ENCODE measurements at regions not wholly inside any gene's neighbourhood (a gene's known extent, or its start where the extent isn't known, plus 50 kb on each side); places are given as distances from the start of the nearest gene placed in this dataset.

GRCh38 chr1:39116860-39117728 is 87.4 kb upstream of the MACF1 start (continued):
- TF ChIP-seq BHLHE40 (IDR thresholded peaks at IDR 0.05; ENCODE audit: low read length) (no peak), IRF2 (CRISPR knock-in tag; IDR thresholded peaks at IDR 0.05) (no peak), ZNF174 (CRISPR knock-in tag; IDR thresholded peaks at IDR 0.05) (no peak), DIDO1 (tag; IDR thresholded peaks at IDR 0.05; ENCODE audit: low read depth) (no peak), KDM2B (CRISPR knock-in tag; IDR thresholded peaks at IDR 0.05) (no peak), MNT (conservative IDR thresholded peaks at IDR 0.05) (peak in 1 of 2 experiments; percentile 27; a peak in 1 of 4 replicates), PHF20 (IDR thresholded peaks at IDR 0.05; ENCODE audit: partially characterized antibody) (no peak), ZBTB9 (CRISPR knock-in tag; IDR thresholded peaks at IDR 0.05) (no peak), MAFF (IDR thresholded peaks at IDR 0.05; ENCODE audit: low read length) (peak; percentile 8; the same call in 1 of the 2 replicates), GATAD2B (IDR thresholded peaks at IDR 0.05; ENCODE audit: borderline replicate concordance) (no peak), ZBTB17 (CRISPR knock-in tag; IDR thresholded peaks at IDR 0.05) (no peak), TRIM24 (IDR thresholded peaks at IDR 0.05) (peak in 1 of 2 experiments; percentile 66; a peak in 1 of 4 replicates), DPF2 (IDR thresholded peaks at IDR 0.05) (peak; percentile 98), JUNB (CRISPR knock-in tag; conservative IDR thresholded peaks at IDR 0.05) (peak; percentile 75), TFAM (CRISPR knock-in tag; conservative IDR thresholded peaks at IDR 0.05) (no peak), EP300 (IDR thresholded peaks at IDR 0.05; ENCODE audit: low read length) (0 out of 2 replicates have a peak, but pooled peaks have one; percentile 30), SAP30 (IDR thresholded peaks at IDR 0.05; ENCODE audit: borderline replicate concordance, insufficient read depth, low read depth, low read length, poor library complexity, severe bottlenecking) (no peak), NR2C2 (CRISPR knock-in tag; IDR thresholded peaks at IDR 0.05) (no peak), NR2C2 (tag; IDR thresholded peaks at IDR 0.05) (0 out of 2 replicates have a peak, but pooled peaks have one; percentile 42), YBX1 (IDR thresholded peaks at IDR 0.05) (no peak), USF1 (CRISPR knock-in tag; IDR thresholded peaks at IDR 0.05) (no peak), TSHZ1 (CRISPR knock-in tag; IDR thresholded peaks at IDR 0.05) (no peak), ZNF239 (CRISPR knock-in tag; IDR thresholded peaks at IDR 0.05) (no peak)
